ENCODE measurements at regions not wholly inside any gene's neighbourhood (a gene's known extent, or its start where the extent isn't known, plus 50 kb on each side); places are given as distances from the start of the nearest gene placed in this dataset.

DNA sequence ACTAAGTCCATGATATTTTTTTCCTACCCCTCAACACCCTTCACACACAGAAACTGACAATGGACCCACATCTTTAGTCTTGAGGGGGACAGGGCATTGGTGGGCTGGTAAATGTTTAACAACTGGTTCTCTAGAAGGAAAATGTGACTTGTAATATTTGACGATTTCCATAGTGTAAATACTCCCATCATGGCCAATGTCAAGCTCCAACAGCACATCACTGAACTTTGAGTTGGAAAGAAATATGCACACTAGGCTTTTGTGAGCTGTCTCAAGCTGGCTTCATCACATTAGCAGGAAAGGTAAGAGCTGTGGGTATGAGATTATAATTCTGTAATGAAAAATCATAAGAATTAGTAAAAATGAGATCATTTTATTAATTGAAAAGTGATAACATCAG lies 189.9 kb upstream of the PRLR start:
- TF ChIP-seq GATA2 (IDR thresholded peaks at IDR 0.05; ENCODE audit: low read depth, low read length), result no peak
- no peak for TF ChIP-seq GATA3 (IDR thresholded peaks at IDR 0.05; ENCODE audit: low read depth, low read length)

GRCh38 chr5:35417040-35417439 lies 186.8 kb upstream of the PRLR start:
- TF ChIP-seq GATA2 (IDR thresholded peaks at IDR 0.05; ENCODE audit: low read depth, low read length) (no peak), GATA3 (IDR thresholded peaks at IDR 0.05; ENCODE audit: low read depth, low read length) (no peak)

DNA sequence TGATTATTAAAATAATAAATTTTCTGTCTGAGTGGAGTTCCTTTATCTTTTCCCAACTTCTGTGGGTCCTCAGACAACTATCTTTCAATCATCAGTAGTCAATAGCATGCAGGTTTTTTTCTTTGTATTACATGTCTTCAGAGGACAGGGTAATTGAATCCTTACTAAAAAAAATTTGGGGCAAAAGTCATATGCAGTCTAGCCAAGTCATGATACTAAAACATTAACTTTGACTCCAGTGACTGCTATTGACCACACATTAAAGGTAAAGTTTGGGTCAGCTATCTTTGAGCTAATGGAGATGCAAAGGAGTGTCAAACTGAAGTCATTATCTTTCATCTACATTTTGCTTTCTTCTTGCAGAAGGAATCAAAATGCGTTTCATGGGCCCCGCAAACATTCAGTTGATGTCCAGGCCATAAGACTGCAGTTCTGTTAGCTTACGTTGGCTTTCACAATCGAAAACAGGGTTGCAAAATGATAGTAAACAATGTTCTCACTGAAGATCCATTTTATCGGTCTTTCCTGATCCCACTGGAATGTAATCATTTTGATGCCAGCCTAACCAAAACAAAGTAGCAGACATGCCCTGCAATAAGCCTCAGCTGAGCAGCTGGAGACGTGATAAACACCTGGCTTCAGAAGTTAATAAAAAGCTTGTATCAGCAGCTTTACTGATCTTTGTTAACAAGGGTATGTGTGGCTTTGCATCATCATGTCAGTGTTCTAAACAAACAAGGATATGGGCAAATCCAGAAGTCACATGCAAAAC lies 186.1 kb upstream of the PRLR start:
- TF ChIP-seq GATA2 (IDR thresholded peaks at IDR 0.05; ENCODE audit: low read depth, low read length), result no peak
- no peak for TF ChIP-seq GATA3 (IDR thresholded peaks at IDR 0.05; ENCODE audit: low read depth, low read length)

DNA sequence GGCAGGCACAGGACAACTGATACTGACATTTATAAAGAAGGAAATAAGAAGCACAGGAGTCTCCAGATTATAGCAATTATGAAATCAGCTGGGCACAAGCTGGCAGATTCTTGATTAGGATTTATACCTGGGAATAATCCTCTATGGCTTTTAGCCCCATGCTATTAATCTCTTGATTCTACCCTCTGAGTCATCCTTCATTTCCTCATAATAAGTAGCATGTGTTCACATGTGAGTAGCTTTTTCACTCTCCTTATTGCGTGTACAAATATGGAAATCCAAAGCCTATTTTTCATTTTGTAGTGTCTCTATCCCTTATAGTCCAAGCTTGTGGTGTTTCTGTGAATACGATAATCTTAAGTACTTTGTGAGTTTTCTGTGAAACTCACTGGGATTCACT lies 185.0 kb upstream of the PRLR start:
- TF ChIP-seq GATA2 (IDR thresholded peaks at IDR 0.05; ENCODE audit: low read depth, low read length) (no peak), GATA3 (IDR thresholded peaks at IDR 0.05; ENCODE audit: low read depth, low read length) (no peak)

GRCh38 chr5:35409361-35409760 lies 179.1 kb upstream of the PRLR start:
- TF ChIP-seq GATA2 (IDR thresholded peaks at IDR 0.05; ENCODE audit: low read depth, low read length), result no peak
- TF ChIP-seq GATA3 (IDR thresholded peaks at IDR 0.05; ENCODE audit: low read depth, low read length), result no peak

DNA sequence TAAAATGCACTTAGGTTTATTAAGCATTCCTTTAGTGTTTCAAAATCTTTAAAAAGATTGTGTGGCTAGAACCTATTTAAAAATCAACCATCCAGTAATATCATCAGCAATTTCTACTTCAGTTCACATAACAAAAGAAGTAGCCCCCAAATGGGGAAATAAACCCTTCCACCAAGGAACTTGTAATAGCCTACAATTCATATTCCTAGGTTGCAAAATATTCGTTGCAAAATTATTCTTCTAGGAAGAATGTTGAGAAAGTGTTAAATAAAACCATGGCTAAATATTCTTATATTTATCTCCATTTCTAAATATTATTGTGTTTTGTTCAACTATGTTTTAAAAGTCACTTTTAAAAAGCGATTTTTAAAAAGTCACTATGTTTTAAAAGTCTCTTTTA lies 177.9 kb upstream of the PRLR start:
- TF ChIP-seq GATA2 (IDR thresholded peaks at IDR 0.05; ENCODE audit: low read depth, low read length) (no peak), GATA3 (IDR thresholded peaks at IDR 0.05; ENCODE audit: low read depth, low read length) (no peak)

DNA sequence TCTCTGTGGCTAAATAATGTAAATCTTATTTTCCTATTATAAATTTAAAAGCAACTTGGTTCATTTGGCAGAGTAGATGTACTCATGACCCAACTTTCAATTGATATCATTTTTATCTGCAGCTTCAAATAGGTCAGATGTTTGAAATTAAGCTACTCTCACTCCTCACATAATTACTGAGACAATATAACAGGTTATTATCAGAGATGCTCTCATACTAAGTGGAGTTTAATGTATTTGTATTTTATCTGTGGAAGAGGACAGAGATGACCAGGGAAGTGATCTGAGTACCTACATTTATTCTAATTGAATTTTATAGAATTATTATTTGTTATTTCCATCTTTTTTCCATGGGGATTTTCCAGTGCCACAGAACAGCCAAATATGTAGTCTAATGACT lies 177.4 kb upstream of the PRLR start:
- TF ChIP-seq GATA2 (IDR thresholded peaks at IDR 0.05; ENCODE audit: low read depth, low read length) (no peak; the same call in 1 of the 2 replicates), GATA3 (IDR thresholded peaks at IDR 0.05; ENCODE audit: low read depth, low read length) (peak; percentile 2; the same call in 1 of the 2 replicates)

GRCh38 chr5:35405938-35406337 lies 175.7 kb upstream of the PRLR start:
- TF ChIP-seq GATA2 (IDR thresholded peaks at IDR 0.05; ENCODE audit: low read depth, low read length) (no peak), GATA3 (IDR thresholded peaks at IDR 0.05; ENCODE audit: low read depth, low read length) (no peak)

DNA sequence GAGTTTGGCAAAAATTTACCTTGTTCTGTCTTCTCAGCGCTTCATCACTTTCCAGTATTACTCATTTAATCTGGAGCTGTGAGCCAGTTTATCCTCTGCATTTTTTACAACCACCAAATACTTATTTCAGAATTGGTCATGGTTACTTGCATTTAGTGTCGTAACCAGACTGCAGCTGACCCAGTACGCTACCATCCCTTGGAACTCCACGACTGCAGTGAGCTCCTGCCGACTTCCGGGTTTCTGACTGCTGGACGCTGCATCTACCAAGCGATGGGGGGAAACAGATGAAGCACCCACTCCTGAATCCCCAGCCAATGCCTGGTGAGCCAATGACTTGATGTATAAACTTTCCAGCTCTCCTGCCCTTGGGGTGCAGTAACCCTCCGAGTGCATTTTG lies 174.4 kb upstream of the PRLR start:
- TF ChIP-seq GATA3 (IDR thresholded peaks at IDR 0.05; ENCODE audit: low read depth, low read length) (no peak), GATA2 (IDR thresholded peaks at IDR 0.05; ENCODE audit: low read depth, low read length) (no peak)

DNA sequence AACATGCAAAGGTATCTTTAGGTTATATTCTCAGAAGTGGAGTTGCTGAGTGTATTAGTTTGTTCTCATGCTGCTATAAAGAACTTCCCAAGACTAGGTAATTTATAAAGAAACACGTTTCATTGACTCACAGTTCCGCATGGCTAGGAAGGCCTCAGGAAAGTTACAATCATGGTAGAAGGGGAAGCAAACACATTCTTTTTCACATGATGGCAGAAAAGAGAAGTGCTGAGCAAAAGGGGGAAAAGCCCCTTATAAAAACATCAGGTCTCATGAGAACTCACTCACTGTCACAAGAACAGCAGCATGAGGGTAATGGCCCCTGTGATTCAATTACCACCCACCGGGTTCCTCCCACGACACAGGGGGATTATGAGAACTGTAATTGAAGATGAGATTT lies 163.6 kb upstream of the PRLR start:
- no peak for TF ChIP-seq GATA3 (IDR thresholded peaks at IDR 0.05; ENCODE audit: low read depth, low read length)
- no peak for TF ChIP-seq GATA2 (IDR thresholded peaks at IDR 0.05; ENCODE audit: low read depth, low read length)

- no peak for TF ChIP-seq GATA3 (IDR thresholded peaks at IDR 0.05; ENCODE audit: low read depth, low read length)
- no peak for TF ChIP-seq GATA2 (IDR thresholded peaks at IDR 0.05; ENCODE audit: low read depth, low read length)
These were observed 154.4 kb upstream of the PRLR start for GRCh38 chr5:35384658-35385057.

DNA sequence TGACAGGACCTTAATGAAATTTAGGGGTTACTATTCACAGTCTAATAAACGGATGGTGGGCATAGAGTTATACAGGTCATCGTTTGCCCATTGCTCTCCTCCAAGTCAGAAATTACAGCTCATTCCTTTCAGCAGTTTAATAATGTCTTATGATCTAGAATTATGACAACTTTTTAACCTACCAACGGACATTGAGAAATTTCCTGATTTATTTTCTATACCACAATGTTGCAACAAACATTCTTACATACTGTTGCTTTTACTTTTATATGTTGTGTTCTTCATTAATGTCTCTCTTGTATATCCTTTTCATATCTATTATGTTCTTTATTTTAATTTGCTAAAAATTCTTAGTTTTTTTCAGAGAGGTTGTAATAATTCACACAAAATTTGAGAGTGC lies 152.8 kb upstream of the PRLR start:
- TF ChIP-seq GATA3 (IDR thresholded peaks at IDR 0.05; ENCODE audit: low read depth, low read length), result no peak
- TF ChIP-seq GATA2 (IDR thresholded peaks at IDR 0.05; ENCODE audit: low read depth, low read length), result no peak

GRCh38 chr5:35377653-35378052 lies 147.4 kb upstream of the PRLR start:
- no peak for TF ChIP-seq GATA3 (IDR thresholded peaks at IDR 0.05; ENCODE audit: low read depth, low read length)
- TF ChIP-seq GATA2 (IDR thresholded peaks at IDR 0.05; ENCODE audit: low read depth, low read length), result no peak

DNA sequence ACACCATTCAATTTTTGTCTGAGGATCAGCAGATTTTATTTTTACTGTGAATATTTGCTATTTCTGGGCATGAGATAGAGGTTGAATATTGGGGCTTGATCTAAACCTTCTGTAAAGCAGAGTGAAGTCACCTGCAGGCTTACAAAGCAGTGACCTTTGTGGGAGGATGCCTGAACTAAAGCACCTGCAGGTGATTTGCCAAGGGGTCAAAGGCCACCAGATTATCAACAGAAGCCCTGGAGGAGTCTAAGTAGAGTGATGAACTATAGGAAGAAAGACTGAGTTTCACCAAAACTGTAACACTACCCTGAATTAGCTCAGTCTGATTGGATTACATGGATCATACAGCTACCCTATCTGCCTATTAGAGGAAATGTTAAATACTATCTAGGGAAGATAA lies 144.3 kb upstream of the PRLR start:
- TF ChIP-seq GATA3 (IDR thresholded peaks at IDR 0.05; ENCODE audit: low read depth, low read length) (no peak), GATA2 (IDR thresholded peaks at IDR 0.05; ENCODE audit: low read depth, low read length) (no peak)

DNA sequence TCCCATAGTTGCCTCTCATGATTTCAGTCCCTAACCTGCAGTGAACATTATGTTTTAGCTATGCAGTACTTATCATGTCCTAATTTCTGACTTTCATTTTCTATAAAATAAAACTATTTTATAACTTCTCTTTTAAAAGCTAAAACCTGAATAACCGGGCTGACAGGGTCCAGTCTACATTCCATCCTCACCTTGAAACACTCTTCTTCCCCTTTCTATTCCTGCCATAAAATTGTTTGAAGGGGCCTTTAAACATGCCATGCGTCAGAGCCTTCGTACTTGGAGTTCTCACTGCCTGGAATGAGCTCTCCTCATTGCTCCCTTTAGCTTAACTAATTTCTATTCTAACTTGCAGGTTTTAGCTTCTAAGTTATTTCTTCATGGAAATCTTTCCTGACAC lies 143.0 kb upstream of the PRLR start:
- TF ChIP-seq GATA3 (IDR thresholded peaks at IDR 0.05; ENCODE audit: low read depth, low read length) (no peak), GATA2 (IDR thresholded peaks at IDR 0.05; ENCODE audit: low read depth, low read length) (no peak)

DNA sequence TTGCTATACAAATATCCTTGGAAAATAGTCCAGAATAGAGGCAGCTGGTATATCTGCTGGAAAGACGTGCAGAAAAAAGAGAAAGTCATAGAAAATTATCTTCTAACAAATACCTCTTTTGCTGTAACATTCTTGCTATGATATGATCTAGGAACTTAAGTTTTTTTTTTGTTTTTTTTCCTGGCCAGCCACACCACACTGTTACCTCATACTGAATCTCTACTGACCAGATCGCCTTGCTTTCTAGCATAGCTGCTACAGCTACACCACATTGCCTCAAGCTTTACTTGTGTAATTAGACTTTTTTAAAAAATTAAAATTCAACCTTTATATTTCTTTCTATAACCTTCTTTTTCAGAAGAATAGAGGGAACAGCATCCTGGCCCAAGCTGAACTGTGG lies 142.2 kb upstream of the PRLR start:
- no peak for TF ChIP-seq GATA3 (IDR thresholded peaks at IDR 0.05; ENCODE audit: low read depth, low read length)
- no peak for TF ChIP-seq GATA2 (IDR thresholded peaks at IDR 0.05; ENCODE audit: low read depth, low read length)

Data from SH-SY5Y (cell line).